PC-3 (cell line): ENCODE measurements at regions not wholly inside any gene's neighbourhood (a gene's known extent, or its start where the extent isn't known, plus 50 kb on each side); places are given as distances from the start of the nearest gene placed in this dataset.

Experiments
- ATAC-seq: fragments of 200-7000 bp; cut with Tn5 transposase; 2 replicates; pipeline ENCODE4 v1.9.1; 2020; ENCODE audit warnings: mild to moderate bottlenecking, moderate library complexity
- BruUV-seq: library from RNA; stranded (reverse); fragments of 400-500 nt; replicated peaks from 2 replicates; lab custom pipeline; 2021; lab: Mats Ljungman, UMichigan
- CTCF ChIA-PET: fragments of 300-600 bp; sonication (Branson Sonifier 250); formaldehyde crosslinking; loops from one replicate; lab custom pipeline; 2022; ENCODE audit warnings: antibody characterized with exemption; lab: Charles Lee
- POLR2A ChIA-PET: fragments of 300-600 bp; sonication (Branson Sonifier 250); formaldehyde crosslinking; loops from one replicate; lab custom pipeline; 2022; ENCODE audit warnings: antibody characterized with exemption; ENCODE audit not compliant: unreplicated experiment; lab: Charles Lee
- DNase-seq: peaks from one replicate; pipeline ENCODE4 v3.0.0-alpha.2; 2015
- H2AFZ ChIP-seq: fragments of 300-600 bp; sonication (generic); 2 replicates; pipeline ENCODE4 v1.6.0; 2016; ENCODE audit warnings: antibody characterized with exemption, low read length
- H3F3A ChIP-seq: fragments of 300-600 bp; sonication (generic); one replicate; pipeline ENCODE4 v1.6.0; 2017; ENCODE audit warnings: antibody characterized with exemption, low read length, control low read depth, mild to moderate bottlenecking; ENCODE audit not compliant: unreplicated experiment
- H3K27ac ChIP-seq: fragments of 300-600 bp; sonication (generic); 2 replicates; pipeline ENCODE4 v1.5.1; 2016; ENCODE audit warnings: mild to moderate bottlenecking, low read length
- H3K27me3 ChIP-seq: fragments of 300-600 bp; sonication (generic); 2 replicates; pipeline ENCODE4 v1.6.1; 2016; ENCODE audit warnings: low read length, mixed read lengths
- H3K36me3 ChIP-seq: fragments of 300-600 bp; sonication (generic); 2 replicates; pipeline ENCODE4 v1.6.1; 2016; ENCODE audit warnings: low read depth, mixed run types, low read length, mixed read lengths
- H3K4me1 ChIP-seq: fragments of 300-600 bp; sonication (generic); 2 replicates; pipeline ENCODE4 v1.5.1; 2016; ENCODE audit warnings: low read length; ENCODE audit not compliant: insufficient read depth
- H3K4me2 ChIP-seq: fragments of 300-600 bp; sonication (generic); 2 replicates; pipeline ENCODE4 v1.6.0; 2016; ENCODE audit warnings: low read length
- H3K4me3 ChIP-seq: fragments of 300-600 bp; sonication (generic); 2 replicates; pipeline ENCODE4 v1.5.1; 2016; ENCODE audit warnings: mild to moderate bottlenecking, low read length, mixed read lengths
- H3K79me2 ChIP-seq: fragments of 300-600 bp; sonication (generic); 2 replicates; pipeline ENCODE4 v1.6.1; 2017; ENCODE audit warnings: low read length, mixed read lengths
- H3K9ac ChIP-seq: fragments of 300-600 bp; sonication (generic); 2 replicates; pipeline ENCODE4 v1.6.0; 2016; ENCODE audit warnings: mild to moderate bottlenecking, low read length
- H3K9me2 ChIP-seq: fragments of 300-600 bp; sonication (generic); replicated peaks from 2 replicates; pipeline ENCODE4 v1.6.1; 2016; ENCODE audit warnings: mixed run types, low read length, mixed read lengths
- H3K9me3 ChIP-seq: fragments of 300-600 bp; sonication (generic); 2 replicates; pipeline ENCODE4 v1.6.1; 2016; ENCODE audit warnings: low read length, mixed read lengths
- H4K20me1 ChIP-seq: fragments of 300-600 bp; sonication (generic); 2 replicates; pipeline ENCODE4 v1.6.1; 2016; ENCODE audit warnings: low read length, mixed read lengths
- EZH2 ChIP-seq: fragments of 300-600 bp; sonication (generic); IDR thresholded peaks from one replicate; pipeline ENCODE4 v1.6.1; 2017; ENCODE audit warnings: antibody characterized with exemption, mild to moderate bottlenecking, low read length; ENCODE audit not compliant: unreplicated experiment
- EZH2phosphoT487 ChIP-seq: fragments of 300-600 bp; sonication (generic); IDR thresholded peaks from 2 replicates; pipeline ENCODE4 v1.6.1; 2018; ENCODE audit warnings: mild to moderate bottlenecking, antibody characterized with exemption, low read length, borderline replicate concordance
- intact Hi-C: fragments of 100-400 bp; cut with micrococcal nuclease; formaldehyde crosslinking; loops from 2 replicates; pipeline ENCODE4 v1.9.0; 2023
- TF ChIP-seq, protein P1 (sequence below): fragments of 300-600 bp; sonication (generic); conservative IDR thresholded peaks from 2 replicates; pipeline ENCODE4 v1.5.1; 2017; ENCODE audit warnings: antibody characterized with exemption, low read depth, mild to moderate bottlenecking, low read length

DNA sequence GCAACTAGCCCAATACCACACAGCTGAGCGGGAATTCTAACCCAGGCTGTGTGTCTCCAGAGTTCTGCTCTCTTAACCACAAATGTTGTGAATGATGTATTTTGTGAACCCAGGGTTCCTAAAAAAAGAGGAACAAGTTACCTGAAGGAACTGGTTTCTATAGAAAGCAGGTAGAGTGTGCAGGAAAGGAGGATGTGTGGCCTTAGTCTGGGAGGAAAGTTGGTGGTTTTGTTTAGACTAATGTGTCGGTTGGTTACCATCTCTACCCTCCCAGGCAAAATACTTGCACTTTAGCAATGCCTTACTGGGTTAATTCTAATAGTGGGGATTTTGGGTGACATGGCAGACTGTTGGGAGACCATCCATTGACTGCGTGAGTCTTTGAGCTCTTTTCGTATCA lies 143.3 kb downstream of the SCP2D1 start:
- H3K4me1 ChIP-seq: peaks cover 7% of the 10 kb centered on the region; the same call in 1 of the 2 replicates
- ChIA-PET POLR2A (no interaction called here), CTCF (no interaction called here)
- no peak overlapping the region for H3K9ac ChIP-seq
- no peak overlapping the region for H3K4me2 ChIP-seq
- TF ChIP-seq, protein P1, sequence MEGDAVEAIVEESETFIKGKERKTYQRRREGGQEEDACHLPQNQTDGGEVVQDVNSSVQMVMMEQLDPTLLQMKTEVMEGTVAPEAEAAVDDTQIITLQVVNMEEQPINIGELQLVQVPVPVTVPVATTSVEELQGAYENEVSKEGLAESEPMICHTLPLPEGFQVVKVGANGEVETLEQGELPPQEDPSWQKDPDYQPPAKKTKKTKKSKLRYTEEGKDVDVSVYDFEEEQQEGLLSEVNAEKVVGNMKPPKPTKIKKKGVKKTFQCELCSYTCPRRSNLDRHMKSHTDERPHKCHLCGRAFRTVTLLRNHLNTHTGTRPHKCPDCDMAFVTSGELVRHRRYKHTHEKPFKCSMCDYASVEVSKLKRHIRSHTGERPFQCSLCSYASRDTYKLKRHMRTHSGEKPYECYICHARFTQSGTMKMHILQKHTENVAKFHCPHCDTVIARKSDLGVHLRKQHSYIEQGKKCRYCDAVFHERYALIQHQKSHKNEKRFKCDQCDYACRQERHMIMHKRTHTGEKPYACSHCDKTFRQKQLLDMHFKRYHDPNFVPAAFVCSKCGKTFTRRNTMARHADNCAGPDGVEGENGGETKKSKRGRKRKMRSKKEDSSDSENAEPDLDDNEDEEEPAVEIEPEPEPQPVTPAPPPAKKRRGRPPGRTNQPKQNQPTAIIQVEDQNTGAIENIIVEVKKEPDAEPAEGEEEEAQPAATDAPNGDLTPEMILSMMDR: no peak
- TF ChIP-seq EZH2phosphoT487 (no peak), EZH2 (no peak)
- H2AFZ ChIP-seq: no peak overlapping the region
- no peaks in the 10 kb centered on the region for H3K79me2 ChIP-seq
- no peak for ATAC-seq
- H3K27ac ChIP-seq: no peak overlapping the region
- no peaks in the 10 kb centered on the region for H3K36me3 ChIP-seq
- DNase-seq: no peak
- H3K27me3 ChIP-seq: peaks cover 22% of the 10 kb centered on the region
- H3F3A ChIP-seq: no peaks in the 10 kb centered on the region
- no peak overlapping the region for H3K4me3 ChIP-seq
- intact Hi-C loops: no loop called here
- no TSS peak for BruUV-seq
- H4K20me1 ChIP-seq: no peaks in the 10 kb centered on the region
- H3K9me3 ChIP-seq: no peaks in the 10 kb centered on the region
- H3K9me2 ChIP-seq: 0 out of 2 replicates have a peak, but pooled peaks cover 3% of the 10 kb centered on the region

DNA sequence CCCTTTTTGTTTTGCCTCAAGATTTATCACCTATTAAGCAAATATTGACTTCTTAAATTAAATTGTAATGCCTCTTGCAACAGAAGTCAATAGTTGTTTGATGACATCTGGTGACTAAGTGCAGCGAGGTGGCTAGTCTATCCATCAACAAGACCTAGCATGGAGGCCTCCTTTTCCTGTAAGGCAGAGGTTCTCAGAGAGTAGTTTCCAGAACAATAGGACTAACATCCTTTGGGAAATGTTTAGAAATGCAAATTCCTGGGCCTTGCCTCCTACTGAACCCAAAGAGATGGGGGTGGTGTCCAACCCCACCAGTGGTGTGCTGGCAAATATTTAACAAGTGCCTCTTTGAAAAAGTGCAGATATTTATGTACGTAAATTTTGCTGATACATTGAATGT lies 143.7 kb downstream of the SCP2D1 start:
- Histone ChIP-seq H3K9ac (no peak overlapping the region), H2AFZ (no peak overlapping the region), H3K27ac (no peak overlapping the region), H3K4me1 (peaks cover 7% of the 10 kb centered on the region; the same call in 1 of the 2 replicates), H4K20me1 (no peaks in the 10 kb centered on the region), H3K9me3 (no peaks in the 10 kb centered on the region), H3K36me3 (no peaks in the 10 kb centered on the region), H3K4me2 (no peak overlapping the region), H3K79me2 (no peaks in the 10 kb centered on the region), H3F3A (no peaks in the 10 kb centered on the region), H3K27me3 (peaks cover 27% of the 10 kb centered on the region), H3K4me3 (no peak overlapping the region), H3K9me2 (0 out of 2 replicates have a peak, but pooled peaks cover 3% of the 10 kb centered on the region)
- ATAC-seq (no peak), DNase-seq (peak; percentile 32)
- intact Hi-C loops: no loop called here
- no TSS peak for BruUV-seq
- no peak for TF ChIP-seq EZH2phosphoT487
- TF ChIP-seq, protein P1: no peak
- no peak for TF ChIP-seq EZH2
- POLR2A ChIA-PET: no interaction called here
- CTCF ChIA-PET: no interaction called here

DNA sequence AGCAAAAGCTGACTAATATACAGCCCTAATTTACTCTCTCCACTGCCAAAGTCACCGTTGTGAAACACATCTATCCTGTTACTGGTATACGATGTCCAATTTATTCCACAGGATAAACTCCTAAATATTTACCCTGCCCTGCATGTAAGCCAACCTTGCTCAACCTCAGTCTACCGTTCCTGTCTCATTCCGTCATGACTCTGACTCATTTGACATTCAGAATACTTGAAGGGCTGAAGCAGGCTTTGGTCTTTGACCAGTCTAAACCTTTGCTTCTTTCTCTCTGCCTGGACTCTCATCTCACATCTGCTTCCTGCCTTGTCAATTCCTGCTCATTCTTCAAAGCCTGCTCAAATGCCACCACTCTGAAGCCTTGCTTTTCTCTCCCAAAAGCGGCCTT lies 157.5 kb downstream of the SCP2D1 start:
- BruUV-seq: no TSS peak
- Histone ChIP-seq H3K9ac (peak overlapping the region; percentile 59), H2AFZ (no peak overlapping the region), H3K27ac (peak overlapping the region; percentile 97), H3K4me1 (peaks cover 29% of the 10 kb centered on the region), H3K9me3 (no peaks in the 10 kb centered on the region), H3K9me2 (no peaks in the 10 kb centered on the region), H3K27me3 (no peaks in the 10 kb centered on the region), H4K20me1 (no peaks in the 10 kb centered on the region), H3K36me3 (no peaks in the 10 kb centered on the region), H3F3A (no peaks in the 10 kb centered on the region), H3K79me2 (no peaks in the 10 kb centered on the region), H3K4me2 (peak overlapping the region; percentile 32; the same call in 1 of the 2 replicates), H3K4me3 (no peak overlapping the region)
- CTCF ChIA-PET: no interaction called here
- peak; percentile 65 for DNase-seq
- ATAC-seq: no peak
- TF ChIP-seq, protein P1: no peak
- intact Hi-C loops: no loop called here
- POLR2A ChIA-PET: no interaction called here
